HepG2 (cell line): ENCODE measurements at regions not wholly inside any gene's neighbourhood (a gene's known extent, or its start where the extent isn't known, plus 50 kb on each side); places are given as distances from the start of the nearest gene placed in this dataset.

ENCODE experiments used
- CAMTA2 ChIP-seq: sonication (generic); formaldehyde crosslinking; IDR thresholded peaks from 2 replicates; pipeline ENCODE4 v1.4.0; 2020; ENCODE audit warnings: mild to moderate bottlenecking, missing genetic modification reagents, borderline replicate concordance
- HMG20A ChIP-seq: IDR thresholded peaks from 2 replicates; pipeline ENCODE4 v1.6.1; 2016; ENCODE audit warnings: borderline replicate concordance
- JUND ChIP-seq: sonication (generic); formaldehyde crosslinking; IDR thresholded peaks from 2 replicates; pipeline ENCODE4 v1.8.0; 2022; ENCODE audit warnings: mild to moderate bottlenecking, missing genetic modification reagents
- STAG1 ChIP-seq: sonication (generic); formaldehyde crosslinking; IDR thresholded peaks from 2 replicates; pipeline ENCODE4 v1.4.0; 2020; ENCODE audit warnings: missing genetic modification reagents
- TIGD3 ChIP-seq: sonication (generic); formaldehyde crosslinking; IDR thresholded peaks from 2 replicates; pipeline ENCODE4 v1.5.1; 2020; ENCODE audit warnings: mild to moderate bottlenecking, missing genetic modification reagents, borderline replicate concordance
- USF2 ChIP-seq, 2 experiments: sonication (generic) in 1 of 2; formaldehyde crosslinking in 1 of 2; IDR thresholded peaks; 2 replicates each; pipeline versions ENCODE4 v1.5.1 to v1.6.1; 2011 to 2020; ENCODE audit warnings: borderline replicate concordance in 1 of 2, low read depth in 1 of 2, low read length in 1 of 2, mild to moderate bottlenecking in 1 of 2, missing genetic modification reagents in 1 of 2, moderate library complexity in 1 of 2

- TF ChIP-seq STAG1 (CRISPR knock-in tag) = no peak
- no peak for TF ChIP-seq HMG20A (CRISPR knock-in tag)
- TF ChIP-seq USF2 (IDR thresholded peaks at IDR 0.05; ENCODE audit: low read depth, low read length) = no peak
- TF ChIP-seq USF2 (CRISPR knock-in tag; IDR thresholded peaks at IDR 0.05; ENCODE audit: borderline replicate concordance) = no peak
- TF ChIP-seq CAMTA2 (CRISPR knock-in tag) = no peak
- TF ChIP-seq JUND (CRISPR knock-in tag) = no peak
- no peak for TF ChIP-seq TIGD3 (CRISPR knock-in tag)
Measured at GRCh38 chr3:127351321-127351720, 63.5 kb upstream of the PRR20G start.
